GM12878 (cell line): ENCODE measurements at regions not wholly inside any gene's neighbourhood (a gene's known extent, or its start where the extent isn't known, plus 50 kb on each side); places are given as distances from the start of the nearest gene placed in this dataset.
"Not testable (repeated sequence)": the region's sequence is repeated elsewhere in the genome, so short reads cannot be mapped to it uniquely, and the experiment has no call there.

Experiments used
- BRCA1 ChIP-seq: IDR thresholded peaks from 2 replicates; pipeline ENCODE4 v1.6.1; 2011; ENCODE audit warnings: low read depth, low read length, improper control_type of control experiment
- CTCF ChIP-seq, 3 experiments: IDR thresholded peaks in 2 of 3; conservative IDR thresholded peaks in 1 of 3; 2 replicates each; pipeline ENCODE4 v1.5.1; 2011; ENCODE audit warnings: low read depth in 3 of 3, low read length in 3 of 3, mild to moderate bottlenecking in 3 of 3, control low read depth in 2 of 3, moderate library complexity in 2 of 3, inconsistent platforms in 1 of 3, mixed read lengths in 1 of 3; ENCODE audit not compliant: control insufficient read depth in 2 of 3, insufficient read depth in 1 of 3; ENCODE audit errors: extremely low read depth in 1 of 3
- EGR1 ChIP-seq, 2 experiments: IDR thresholded peaks; 1 replicate in 1 of 2; 2 replicates in 1 of 2; pipeline ENCODE4 v1.6.1; 2011 to 2012; ENCODE audit warnings: low read depth in 2 of 2, low read length in 2 of 2, borderline replicate concordance in 1 of 2, mild to moderate bottlenecking in 1 of 2, moderate library complexity in 1 of 2
- HSF1 ChIP-seq: fragments of 150-350 bp; IDR thresholded peaks from 2 replicates; pipeline ENCODE4 v1.6.1; 2014; ENCODE audit warnings: mild to moderate bottlenecking, low read depth, low read length
- IKZF1 ChIP-seq: fragments of 450-650 bp; conservative IDR thresholded peaks from 2 replicates; pipeline ENCODE4 v1.6.1; 2017; ENCODE audit warnings: antibody characterized with exemption, mild to moderate bottlenecking
- POLR2A ChIP-seq: IDR thresholded peaks from 2 replicates; pipeline ENCODE4 v1.6.1; 2011; ENCODE audit warnings: low read depth, mild to moderate bottlenecking, low read length
- POLR2AphosphoS5 ChIP-seq: IDR thresholded peaks from 2 replicates; pipeline ENCODE4 v1.6.1; 2011; ENCODE audit warnings: mild to moderate bottlenecking, low read length, inconsistent platforms
- SIN3A ChIP-seq: IDR thresholded peaks from 2 replicates; pipeline ENCODE4 v1.6.1; 2012; ENCODE audit warnings: low read depth, low read length, improper control_type of control experiment
- SP1 ChIP-seq: IDR thresholded peaks from one replicate; pipeline ENCODE4 v1.6.1; 2011; ENCODE audit warnings: low read depth, low read length
- SREBF2 ChIP-seq: IDR thresholded peaks from 2 replicates; pipeline ENCODE4 v1.6.1; 2012; ENCODE audit warnings: mild to moderate bottlenecking, low read length
- ZNF217 ChIP-seq: fragments of 450-650 bp; IDR thresholded peaks from 2 replicates; pipeline ENCODE4 v1.6.1; 2017; ENCODE audit warnings: antibody characterized with exemption, mild to moderate bottlenecking
- ZNF274 ChIP-seq: IDR thresholded peaks from one replicate; pipeline ENCODE4 v1.8.0; 2011; ENCODE audit not compliant: insufficient read length, insufficient read depth

- not testable (repeated sequence) for TF ChIP-seq EGR1 (IDR thresholded peaks at IDR 0.05; ENCODE audit: borderline replicate concordance in 1 of 2, low read depth in 2 of 2, low read length in 2 of 2); POLR2A; SIN3A; ZNF217; CTCF (IDR thresholded peaks at IDR 0.05 in 2 of 3, conservative IDR thresholded peaks at IDR 0.05 in 1 of 3; ENCODE audit: control insufficient read depth in 2 of 3, extremely low read depth in 1 of 3, insufficient read depth in 1 of 3, low read depth in 3 of 3, low read length in 3 of 3); HSF1; SP1; IKZF1; SREBF2; ZNF274; BRCA1; POLR2AphosphoS5
Observed at GRCh38 chr1:147423100-147423827, 118.0 kb upstream of the BCL9 start.
